GM12878 (cell line): ENCODE measurements at regions not wholly inside any gene's neighbourhood (a gene's known extent, or its start where the extent isn't known, plus 50 kb on each side); places are given as distances from the start of the nearest gene placed in this dataset.

Experiments used
- ATAC-seq: fragments of 200-7000 bp; cut with Tn5 transposase; 3 replicates; pipeline ENCODE4 v1.9.1; 2020; ENCODE audit warnings: mild to moderate bottlenecking, moderate library complexity
- BruUV-seq: library from RNA; stranded (reverse); fragments of 400-500 nt; replicated peaks from 2 replicates; lab custom pipeline; 2021; lab: Mats Ljungman, UMichigan
- CTCF ChIA-PET: fragments of 300-600 bp; sonication (Branson Sonifier 250); formaldehyde crosslinking; extraction: SDS; loops from one replicate; lab custom pipeline; 2021; ENCODE audit warnings: inconsistent platforms; lab: Yijun Ruan, JAX
- POLR2A ChIA-PET: fragments of 350-600 bp; formaldehyde crosslinking; extraction: SDS; loops from one replicate; lab custom pipeline; 2021; ENCODE audit warnings: inconsistent platforms; lab: Charles Lee
- RAD21 ChIA-PET: fragments of 300-600 bp; sonication (Branson Sonifier 250); formaldehyde crosslinking; loops from one replicate; lab custom pipeline; 2023; ENCODE audit warnings: antibody characterized with exemption; ENCODE audit not compliant: unreplicated experiment; lab: Charles Lee
- SMC1A ChIA-PET: fragments of 300-600 bp; sonication (Branson Sonifier 250); formaldehyde crosslinking; loops from one replicate; lab custom pipeline; 2023; ENCODE audit not compliant: unreplicated experiment, uncharacterized antibody; lab: Charles Lee
- DNase-seq: peaks from one replicate; pipeline ENCODE4 v3.0.0-alpha.2; 2011; ENCODE audit warnings: low read depth, low spot score
- FAIRE-seq: peaks from 3 replicates; lab custom pipeline; 2011; peaks lifted over from hg19 to GRCh38; lab: Jason Lieb, UNC
- H2AFZ ChIP-seq: 2 replicates; pipeline ENCODE4 v1.6.0; 2011; ENCODE audit warnings: low read depth, low read length, control low read depth; ENCODE audit not compliant: control insufficient read depth
- H3K27ac ChIP-seq: 2 replicates; pipeline ENCODE4 v1.5.1; 2011; ENCODE audit warnings: control low read depth; ENCODE audit not compliant: control insufficient read depth, insufficient read depth
- H3K27me3 ChIP-seq, 2 experiments: replicated peaks in 1 of 2; 2 replicates each; pipeline versions ENCODE4 v1.6.0 to v1.6.1; 2011; ENCODE audit warnings: low read length in 1 of 2; ENCODE audit not compliant: control insufficient read depth in 2 of 2, insufficient read depth in 2 of 2
- H3K36me3 ChIP-seq, 2 experiments: 2 replicates each; pipeline ENCODE4 v1.5.1; 2011; ENCODE audit warnings: low read length in 1 of 2; ENCODE audit not compliant: control insufficient read depth in 2 of 2, insufficient read depth in 2 of 2
- H3K4me1 ChIP-seq: 2 replicates; pipeline ENCODE4 v1.6.1; 2011; ENCODE audit warnings: mild to moderate bottlenecking, low read length, moderate library complexity, mixed read lengths; ENCODE audit not compliant: control insufficient read depth, insufficient read depth
- H3K4me2 ChIP-seq: 2 replicates; pipeline ENCODE4 v1.6.0; 2011; ENCODE audit warnings: control low read depth; ENCODE audit not compliant: control insufficient read depth, insufficient read depth
- H3K4me3 ChIP-seq: fragments of 200-600 bp; sonication (generic); 2 replicates; pipeline ENCODE4 v1.5.1; 2016
- H3K79me2 ChIP-seq: 2 replicates; pipeline ENCODE4 v1.6.0; 2011; ENCODE audit warnings: low read length; ENCODE audit not compliant: control insufficient read depth, insufficient read depth
- H3K9ac ChIP-seq: 2 replicates; pipeline ENCODE4 v1.8.0; 2011; ENCODE audit warnings: low read length, control low read depth, mixed read lengths; ENCODE audit not compliant: control insufficient read depth, insufficient read depth
- H3K9me3 ChIP-seq: replicated peaks from 3 replicates; pipeline ENCODE4 v1.5.1; 2011; ENCODE audit warnings: mild to moderate bottlenecking, low read length; ENCODE audit not compliant: control insufficient read depth, insufficient read depth
- H4K20me1 ChIP-seq: 2 replicates; pipeline ENCODE4 v1.6.0; 2011; ENCODE audit not compliant: control insufficient read depth, insufficient read depth
- CBX3 ChIP-seq: fragments of 200-600 bp; sonication (generic); IDR thresholded peaks from 2 replicates; pipeline ENCODE4 v1.6.1; 2016; ENCODE audit warnings: low read depth, borderline replicate concordance
- CEBPB ChIP-seq, 2 experiments: fragments of 150-350 bp in 1 of 2; IDR thresholded peaks; 2 replicates each; pipeline ENCODE4 v1.6.1; 2012 to 2014; ENCODE audit warnings: low read depth in 2 of 2, low read length in 2 of 2, borderline replicate concordance in 1 of 2, inconsistent platforms in 1 of 2
- NFXL1 ChIP-seq: fragments of 450-650 bp; IDR thresholded peaks from 2 replicates; pipeline ENCODE4 v1.6.1; 2017; ENCODE audit warnings: antibody characterized with exemption, mild to moderate bottlenecking, borderline replicate concordance
- REST ChIP-seq: IDR thresholded peaks from 2 replicates; pipeline ENCODE4 v1.6.1; 2012; ENCODE audit warnings: mild to moderate bottlenecking, low read depth, low read length
- STAT1 ChIP-seq: fragments of 450-650 bp; conservative IDR thresholded peaks from 2 replicates; pipeline ENCODE4 v1.6.1; 2014; ENCODE audit warnings: antibody characterized with exemption, mild to moderate bottlenecking
- WGBS: methylation state at CpG from one replicate; pipeline ENCODE4 v1.1.6; 2016; ENCODE audit warnings: low lambda C conversion rate; ENCODE audit not compliant: insufficient replicate concordance, insufficient coverage; ENCODE audit errors: missing lambda C conversion rate; 5-methylcytosine and 5-hydroxymethylcytosine counted together
- in situ Hi-C: fragments of 300-500 bp; cut with MboI; formaldehyde crosslinking; loops from 9 replicates; pipeline ENCODE4 v1.14.3; 2018; ENCODE audit warnings: mixed read lengths
- intact Hi-C: fragments of 100-400 bp; cut with micrococcal nuclease; formaldehyde crosslinking; loops from one replicate; pipeline ENCODE4 v1.14.2; 2022; ENCODE audit not compliant: unreplicated experiment

DNA sequence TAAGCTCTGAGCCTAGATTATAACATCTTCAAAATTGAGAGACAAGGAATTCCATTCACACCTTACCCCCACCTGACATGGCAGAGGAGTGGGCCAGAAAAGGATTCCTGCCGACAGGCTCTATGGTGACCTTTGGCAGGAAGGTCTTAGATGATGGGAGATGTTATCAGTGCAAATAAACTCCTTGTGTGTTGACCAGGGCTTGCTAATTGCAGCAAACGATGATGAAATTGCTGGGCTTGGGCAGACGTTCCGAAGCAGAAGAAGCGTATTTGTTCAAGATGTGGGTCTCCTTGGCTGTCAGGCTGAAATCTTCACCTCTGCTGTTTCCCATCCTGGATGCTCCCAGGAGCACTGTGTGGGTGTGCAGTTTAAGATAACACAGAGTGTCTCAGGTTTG, 183.7 kb upstream of the CADM1 start:
- Histone ChIP-seq H3K27ac (no peak overlapping the region), H3K27me3 (peaks cover 0 to 2% of the 10 kb centered on the region in 2 experiments; a peak in 2 of 4 replicates), H3K9ac (no peak overlapping the region), H3K79me2 (no peaks in the 10 kb centered on the region), H3K4me3 (no peak overlapping the region), H3K4me2 (no peak overlapping the region), H3K9me3 (no peaks in the 10 kb centered on the region), H3K4me1 (no peaks in the 10 kb centered on the region), H3K36me3 (no peaks in the 10 kb centered on the region), H2AFZ (no peak overlapping the region), H4K20me1 (no peaks in the 10 kb centered on the region)
- in situ Hi-C loops = no loop called here
- no peak for TF ChIP-seq CEBPB (IDR thresholded peaks at IDR 0.05; ENCODE audit: borderline replicate concordance in 1 of 2, low read depth in 2 of 2, low read length in 2 of 2)
- TF ChIP-seq NFXL1 = no peak
- no peak for TF ChIP-seq CBX3
- no peak for TF ChIP-seq STAT1
- no peak for TF ChIP-seq REST
- ChIA-PET POLR2A (no interaction called here), RAD21 (no interaction called here), SMC1A (no interaction called here), CTCF (interaction anchor here (0.6 kb wide), 2 partner anchors 146 to 208 kb away, joined by 3 to 5 read pairs; no protein-coding TSS in a partner anchor)
- ATAC-seq (no peak), FAIRE-seq (no peak), DNase-seq (no peak)
- intact Hi-C loops = no loop called here
- BruUV-seq = no TSS peak
- 29% methylated on average over 5 of the region's 5 CpGs for WGBS
